ENCODE measurements at regions not wholly inside any gene's neighbourhood (a gene's known extent, or its start where the extent isn't known, plus 50 kb on each side); places are given as distances from the start of the nearest gene placed in this dataset.

GRCh38 chr13:59495936-59496512 lies 667.7 kb downstream of the DIAPH3 start:
- TF ChIP-seq ZC3H10 (CRISPR knock-in tag; IDR thresholded peaks at IDR 0.05) (no peak), ZNF8 (CRISPR knock-in tag; IDR thresholded peaks at IDR 0.05) (no peak), TSHZ2 (CRISPR knock-in tag; IDR thresholded peaks at IDR 0.05) (no peak), RARB (CRISPR knock-in tag; IDR thresholded peaks at IDR 0.05) (no peak), ESRRG (CRISPR knock-in tag; IDR thresholded peaks at IDR 0.05) (no peak), ISL1 (CRISPR knock-in tag; IDR thresholded peaks at IDR 0.05) (no peak), SNAI2 (CRISPR knock-in tag; IDR thresholded peaks at IDR 0.05) (no peak)
- ATAC-seq: no peak

DNA sequence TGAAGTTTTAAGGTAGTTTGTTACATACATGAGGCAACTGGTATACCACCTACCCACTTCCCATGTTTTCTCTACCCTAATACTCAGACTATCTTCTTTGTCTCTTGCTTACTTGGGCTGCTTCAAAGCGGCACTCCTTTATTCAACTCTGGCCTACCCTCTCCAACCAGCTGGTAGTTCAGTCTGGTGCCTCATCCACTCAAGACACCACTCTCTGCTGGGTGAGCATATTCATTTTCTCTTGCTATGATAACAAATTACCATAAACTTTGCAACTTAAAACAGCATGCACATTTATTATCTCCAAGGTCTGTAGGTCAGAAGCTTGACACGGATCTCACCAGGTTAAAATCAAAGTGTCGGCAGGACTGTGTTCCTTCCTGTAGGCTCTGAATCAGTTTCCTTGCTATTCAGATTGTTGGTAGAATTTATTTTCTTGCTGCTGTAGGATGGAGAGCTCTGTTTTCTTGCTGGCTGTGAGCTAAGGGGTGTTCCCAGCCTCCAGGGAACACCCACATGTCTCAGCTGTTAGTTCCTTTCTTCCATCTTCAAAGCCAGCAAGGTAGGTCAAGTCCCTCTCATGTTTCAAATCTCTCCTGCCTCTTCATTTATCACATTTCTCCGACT lies 666.0 kb downstream of the DIAPH3 start:
- ATAC-seq: no peak
- TF ChIP-seq ARNTL (CRISPR knock-in tag; IDR thresholded peaks at IDR 0.05; ENCODE audit: borderline replicate concordance, low read depth): no peak
- no peak for TF ChIP-seq ZFP30 (CRISPR knock-in tag; IDR thresholded peaks at IDR 0.05)
- TF ChIP-seq, protein P1, sequence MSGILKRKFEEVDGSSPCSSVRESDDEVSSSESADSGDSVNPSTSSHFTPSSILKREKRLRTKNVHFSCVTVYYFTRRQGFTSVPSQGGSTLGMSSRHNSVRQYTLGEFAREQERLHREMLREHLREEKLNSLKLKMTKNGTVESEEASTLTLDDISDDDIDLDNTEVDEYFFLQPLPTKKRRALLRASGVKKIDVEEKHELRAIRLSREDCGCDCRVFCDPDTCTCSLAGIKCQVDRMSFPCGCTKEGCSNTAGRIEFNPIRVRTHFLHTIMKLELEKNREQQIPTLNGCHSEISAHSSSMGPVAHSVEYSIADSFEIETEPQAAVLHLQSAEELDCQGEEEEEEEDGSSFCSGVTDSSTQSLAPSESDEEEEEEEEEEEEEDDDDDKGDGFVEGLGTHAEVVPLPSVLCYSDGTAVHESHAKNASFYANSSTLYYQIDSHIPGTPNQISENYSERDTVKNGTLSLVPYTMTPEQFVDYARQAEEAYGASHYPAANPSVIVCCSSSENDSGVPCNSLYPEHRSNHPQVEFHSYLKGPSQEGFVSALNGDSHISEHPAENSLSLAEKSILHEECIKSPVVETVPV (CRISPR knock-in tag; IDR thresholded peaks at IDR 0.05): no peak
- TF ChIP-seq GLIS3 (CRISPR knock-in tag; IDR thresholded peaks at IDR 0.05): no peak
- no peak for TF ChIP-seq PPARA (CRISPR knock-in tag; IDR thresholded peaks at IDR 0.05; ENCODE audit: borderline replicate concordance)
- TF ChIP-seq OSR1 (CRISPR knock-in tag; IDR thresholded peaks at IDR 0.05): no peak
- no peak for TF ChIP-seq BACH2 (CRISPR knock-in tag; IDR thresholded peaks at IDR 0.05; ENCODE audit: borderline replicate concordance)
- no peak for TF ChIP-seq CREB5 (CRISPR knock-in tag; IDR thresholded peaks at IDR 0.05; ENCODE audit: low read depth)
- no peak for TF ChIP-seq PATZ1 (CRISPR knock-in tag; IDR thresholded peaks at IDR 0.05; ENCODE audit: borderline replicate concordance)

DNA sequence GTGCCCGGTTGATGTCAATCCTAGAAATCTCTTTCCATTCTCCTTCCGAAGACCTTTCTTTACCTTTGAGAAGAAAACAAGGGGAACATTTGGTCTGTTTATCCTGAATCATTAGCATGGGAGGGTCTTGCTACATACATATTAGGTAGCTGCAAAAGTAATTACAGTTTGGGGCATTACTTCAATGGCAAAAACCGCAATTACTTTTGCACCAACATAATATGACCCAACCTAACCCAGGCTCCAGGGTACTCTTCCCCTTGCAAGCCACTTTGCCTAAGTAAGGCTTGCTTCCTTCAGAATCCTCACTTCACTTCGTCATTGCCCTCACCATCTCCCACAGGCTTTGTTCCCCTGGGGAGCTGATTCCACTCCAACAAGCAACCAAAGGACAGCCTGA lies 662.7 kb downstream of the DIAPH3 start:
- no peak for ATAC-seq
- no peak for TF ChIP-seq ZNF70 (CRISPR knock-in tag; IDR thresholded peaks at IDR 0.05)
- no peak for TF ChIP-seq BACH2 (CRISPR knock-in tag; IDR thresholded peaks at IDR 0.05; ENCODE audit: borderline replicate concordance)
- TF ChIP-seq ZNF565 (CRISPR knock-in tag; conservative IDR thresholded peaks at IDR 0.05; ENCODE audit: low read depth): no peak

DNA sequence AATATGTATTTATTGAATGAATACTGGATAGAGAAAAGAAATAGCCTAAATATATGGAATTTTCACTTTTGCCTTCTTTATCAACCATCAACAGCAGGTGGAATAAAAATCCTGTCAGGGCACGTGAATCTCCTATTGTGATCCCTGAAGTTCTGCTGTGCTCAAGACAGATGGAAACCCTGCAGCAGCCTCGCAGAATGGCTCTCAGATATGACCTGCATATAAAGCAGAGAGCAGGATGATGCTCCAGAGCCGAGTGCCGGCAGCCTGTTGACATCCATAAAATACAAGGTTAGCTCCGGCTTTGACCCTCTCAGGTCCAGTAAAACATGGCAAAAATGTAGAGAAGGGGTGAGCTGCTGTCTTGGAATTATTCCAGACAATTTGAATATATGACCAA lies 659.3 kb downstream of the DIAPH3 start:
- no peak for TF ChIP-seq ZNF8 (CRISPR knock-in tag; IDR thresholded peaks at IDR 0.05)
- TF ChIP-seq ZNF70 (CRISPR knock-in tag; IDR thresholded peaks at IDR 0.05): no peak
- TF ChIP-seq TCF4 (CRISPR knock-in tag; IDR thresholded peaks at IDR 0.05; ENCODE audit: borderline replicate concordance): no peak
- TF ChIP-seq POU6F1 (CRISPR knock-in tag; IDR thresholded peaks at IDR 0.05; ENCODE audit: borderline replicate concordance, low read depth): no peak
- TF ChIP-seq ZFP3 (CRISPR knock-in tag; IDR thresholded peaks at IDR 0.05): no peak
- no peak for TF ChIP-seq ZC3H10 (CRISPR knock-in tag; IDR thresholded peaks at IDR 0.05)
- TF ChIP-seq ZFP30 (CRISPR knock-in tag; IDR thresholded peaks at IDR 0.05): no peak
- TF ChIP-seq ZNF565 (CRISPR knock-in tag; conservative IDR thresholded peaks at IDR 0.05; ENCODE audit: low read depth): no peak
- TF ChIP-seq PPARA (CRISPR knock-in tag; IDR thresholded peaks at IDR 0.05; ENCODE audit: borderline replicate concordance): no peak
- no peak for TF ChIP-seq RARB (CRISPR knock-in tag; IDR thresholded peaks at IDR 0.05)
- no peak for TF ChIP-seq GLIS3 (CRISPR knock-in tag; IDR thresholded peaks at IDR 0.05)
- TF ChIP-seq BACH2 (CRISPR knock-in tag; IDR thresholded peaks at IDR 0.05; ENCODE audit: borderline replicate concordance): no peak
- no peak for TF ChIP-seq ARNTL (CRISPR knock-in tag; IDR thresholded peaks at IDR 0.05; ENCODE audit: borderline replicate concordance, low read depth)
- no peak for TF ChIP-seq SNAI2 (CRISPR knock-in tag; IDR thresholded peaks at IDR 0.05)
- no peak for TF ChIP-seq TOX (CRISPR knock-in tag; IDR thresholded peaks at IDR 0.05; ENCODE audit: borderline replicate concordance)
- TF ChIP-seq ISL1 (CRISPR knock-in tag; IDR thresholded peaks at IDR 0.05): no peak
- TF ChIP-seq OSR1 (CRISPR knock-in tag; IDR thresholded peaks at IDR 0.05): no peak

More for the DNA sequence above, 659.3 kb downstream of the DIAPH3 start:
- no peak for ATAC-seq

All from SK-N-SH treated with all-trans-retinoic acid at 6 μM for 48 hours (cell line).